ENCODE measurements at regions not wholly inside any gene's neighbourhood (a gene's known extent, or its start where the extent isn't known, plus 50 kb on each side); places are given as distances from the start of the nearest gene placed in this dataset.
"Not testable (repeated sequence)": the region's sequence is repeated elsewhere in the genome, so short reads cannot be mapped to it uniquely, and the experiment has no call there.

GRCh38 chr18:40152859-40153258 is 1802.2 kb upstream of the PIK3C3 start:
- Mint-ChIP-seq H3K9me3 (peaks cover 24% of the 10 kb centered on the region in 2 donors), H3K36me3 (no peaks in the 10 kb centered on the region), H3K27ac (no peak overlapping the region)
- ATAC-seq (no peak), DNase-seq (ENCODE audit: low spot score in 2 of 2) (no peak)

GRCh38 chr18:40148960-40149359 is 1806.1 kb upstream of the PIK3C3 start:
- Mint-ChIP-seq H3K9me3 (peaks cover 20 to 27% of the 10 kb centered on the region in 2 donors), H3K27ac (no peak overlapping the region), H3K36me3 (no peaks in the 10 kb centered on the region)
- ATAC-seq, result no peak
- DNase-seq (ENCODE audit: low spot score in 2 of 2), result no peak

- Mint-ChIP-seq H3K9me3 (peaks cover 21 to 23% of the 10 kb centered on the region in 2 donors), H3K36me3 (no peaks in the 10 kb centered on the region), H3K27ac (no peak overlapping the region)
- DNase-seq (ENCODE audit: low spot score in 2 of 2), result no peak
- ATAC-seq, result no peak
Observed at GRCh38 chr18:40133253-40133652, 1821.8 kb upstream of the PIK3C3 start.

- not testable (repeated sequence) for ATAC-seq; DNase-seq (ENCODE audit: low spot score in 2 of 2); H3K27ac Mint-ChIP-seq; H3K36me3 Mint-ChIP-seq
- H3K9me3 Mint-ChIP-seq, result peaks cover 21 to 27% of the 10 kb centered on the region in 2 donors
Observed at GRCh38 chr18:40132438-40132837, 1822.6 kb upstream of the PIK3C3 start.

GRCh38 chr18:40124107-40124506 is 1830.9 kb upstream of the PIK3C3 start:
- Mint-ChIP-seq H3K9me3 (peaks cover 19 to 27% of the 10 kb centered on the region in 2 donors), H3K27ac (no peak overlapping the region), H3K36me3 (peaks cover 0 to 6% of the 10 kb centered on the region in 2 donors)
- DNase-seq (ENCODE audit: low spot score in 2 of 2), result no peak
- ATAC-seq, result no peak

GRCh38 chr18:40120796-40121391 is 1834.1 kb upstream of the PIK3C3 start:
- Mint-ChIP-seq H3K27ac (no peak overlapping the region), H3K36me3 (peaks cover 0 to 23% of the 10 kb centered on the region in 2 donors), H3K9me3 (peaks cover 34 to 38% of the 10 kb centered on the region in 2 donors)
- no peak for ATAC-seq
- DNase-seq (ENCODE audit: low spot score in 2 of 2), result no peak

GRCh38 chr18:40120356-40120755 is 1834.7 kb upstream of the PIK3C3 start:
- H3K36me3 Mint-ChIP-seq, result peaks cover 0 to 23% of the 10 kb centered on the region in 2 donors
- peaks cover 34 to 38% of the 10 kb centered on the region in 2 donors for H3K9me3 Mint-ChIP-seq
- no peak overlapping the region for H3K27ac Mint-ChIP-seq
- no peak for ATAC-seq
- no peak for DNase-seq (ENCODE audit: low spot score in 2 of 2)

- H3K36me3 Mint-ChIP-seq, result peaks cover 0 to 23% of the 10 kb centered on the region in 2 donors
- DNase-seq (ENCODE audit: low spot score in 2 of 2); H3K27ac Mint-ChIP-seq; ATAC-seq: not testable (repeated sequence)
- H3K9me3 Mint-ChIP-seq, result peaks cover 27 to 37% of the 10 kb centered on the region in 2 donors
Observed at GRCh38 chr18:40119581-40119980, 1835.5 kb upstream of the PIK3C3 start.

GRCh38 chr18:40110455-40110854 is 1844.6 kb upstream of the PIK3C3 start:
- Mint-ChIP-seq H3K27ac (no peak overlapping the region), H3K9me3 (peaks cover 17 to 25% of the 10 kb centered on the region in 2 donors), H3K36me3 (peaks cover 0 to 4% of the 10 kb centered on the region in 2 donors)
- DNase-seq (ENCODE audit: low spot score in 2 of 2) (no peak), ATAC-seq (no peak)

GRCh38 chr18:40109252-40110049 is 1845.6 kb upstream of the PIK3C3 start:
- ATAC-seq, result no peak
- peaks cover 22 to 25% of the 10 kb centered on the region in 2 donors for H3K9me3 Mint-ChIP-seq
- peaks cover 0 to 4% of the 10 kb centered on the region in 2 donors for H3K36me3 Mint-ChIP-seq
- DNase-seq (ENCODE audit: low spot score in 2 of 2), result no peak
- H3K27ac Mint-ChIP-seq, result no peak overlapping the region

GRCh38 chr18:40108596-40108995 is 1846.4 kb upstream of the PIK3C3 start:
- no peak overlapping the region for H3K27ac Mint-ChIP-seq
- ATAC-seq, result no peak

GRCh38 chr18:40102903-40103302 is 1852.1 kb upstream of the PIK3C3 start:
- Mint-ChIP-seq H3K9me3 (peaks cover 14 to 17% of the 10 kb centered on the region in 2 donors), H3K27ac (no peak overlapping the region), H3K36me3 (no peaks in the 10 kb centered on the region)
- ATAC-seq (no peak), DNase-seq (ENCODE audit: low spot score in 2 of 2) (no peak)

More at GRCh38 chr18:40108596-40108995, 1846.4 kb upstream of the PIK3C3 start:
- peaks cover 26 to 27% of the 10 kb centered on the region in 2 donors for H3K9me3 Mint-ChIP-seq
- no peak for DNase-seq (ENCODE audit: low spot score in 2 of 2)
- H3K36me3 Mint-ChIP-seq, result peaks cover 0 to 4% of the 10 kb centered on the region in 2 donors

GRCh38 chr18:40099641-40100040 is 1855.4 kb upstream of the PIK3C3 start:
- Mint-ChIP-seq H3K36me3 (no peaks in the 10 kb centered on the region), H3K9me3 (peaks cover 8 to 16% of the 10 kb centered on the region in 2 donors), H3K27ac (no peak overlapping the region)
- DNase-seq (ENCODE audit: low spot score in 2 of 2) (no peak), ATAC-seq (no peak)

GRCh38 chr18:40096675-40097074 is 1858.4 kb upstream of the PIK3C3 start:
- no peak overlapping the region for H3K27ac Mint-ChIP-seq
- H3K9me3 Mint-ChIP-seq, result peaks cover 9 to 10% of the 10 kb centered on the region in 2 donors
- no peaks in the 10 kb centered on the region for H3K36me3 Mint-ChIP-seq
- ATAC-seq, result no peak
- DNase-seq (ENCODE audit: low spot score in 2 of 2), result no peak

- ATAC-seq, result no peak
Observed at GRCh38 chr18:40094441-40094840, 1860.6 kb upstream of the PIK3C3 start.

GRCh38 chr18:40088130-40088529 is 1866.9 kb upstream of the PIK3C3 start:
- Mint-ChIP-seq H3K9me3 (peaks cover 11 to 12% of the 10 kb centered on the region in 2 donors), H3K27ac (no peak overlapping the region), H3K36me3 (peaks cover 0 to 4% of the 10 kb centered on the region in 2 donors)
- ATAC-seq (no peak), DNase-seq (ENCODE audit: low spot score in 2 of 2) (no peak)

More at GRCh38 chr18:40094441-40094840, 1860.6 kb upstream of the PIK3C3 start:
- no peak overlapping the region for H3K27ac Mint-ChIP-seq
- DNase-seq (ENCODE audit: low spot score in 2 of 2), result no peak
- H3K36me3 Mint-ChIP-seq, result no peaks in the 10 kb centered on the region
- peaks cover 9 to 10% of the 10 kb centered on the region in 2 donors for H3K9me3 Mint-ChIP-seq

GRCh38 chr18:40079786-40080185 is 1875.2 kb upstream of the PIK3C3 start:
- Mint-ChIP-seq H3K9me3 (peaks cover 0 to 12% of the 10 kb centered on the region in 2 donors), H3K36me3 (no peaks in the 10 kb centered on the region), H3K27ac (no peak overlapping the region)
- ATAC-seq (no peak), DNase-seq (ENCODE audit: low spot score in 2 of 2) (no peak)

All from activated naive CD4-positive, alpha-beta T cell treated with anti-CD3 and anti-CD28 coated beads, Interleukin-2, amount 50 U/mL, for 72 hours (primary cell).